Adrenal gland (tissue), 5 donors: ENCODE measurements at regions not wholly inside any gene's neighbourhood (a gene's known extent, or its start where the extent isn't known, plus 50 kb on each side); places are given as distances from the start of the nearest gene placed in this dataset.

Source experiments
- CTCF ChIP-seq, 6 experiments: fragments of 450-650 bp in 4 of 6; fragments of 200-600 bp in 2 of 6; sonication (generic) in 1 of 6; IDR thresholded peaks; 1 replicate in 5 of 6; 2 replicates in 1 of 6; pipeline versions ENCODE4 v1.5.1 to v1.8.0; 2016 to 2021; ENCODE audit warnings: antibody characterized with exemption in 6 of 6, mild to moderate bottlenecking in 2 of 6, moderate library complexity in 1 of 6
- POLR2A ChIP-seq, 2 donors: fragments of 450-650 bp; IDR thresholded peaks; one replicate each; pipeline ENCODE4 v1.6.1; 2017; ENCODE audit warnings: antibody characterized with exemption in 2 of 2, mild to moderate bottlenecking in 2 of 2, moderate library complexity in 1 of 2
- donor health status: DM: no; HTN: no; CAD: no.

GRCh38 chrX:39267176-39267575 lies 465.9 kb downstream of the MID1IP1 start:
- TF ChIP-seq CTCF (IDR thresholded peaks at IDR 0.05) (no peak), POLR2A (IDR thresholded peaks at IDR 0.05) (no peak)
